Ovary (tissue), 7 donors: ENCODE measurements at regions not wholly inside any gene's neighbourhood (a gene's known extent, or its start where the extent isn't known, plus 50 kb on each side); places are given as distances from the start of the nearest gene placed in this dataset.

ENCODE experiments used
- DNase-seq, 5 donors: peaks; one replicate each; pipeline ENCODE4 v3.0.0-alpha.2; 2019 to 2020
- H3K27ac ChIP-seq, 2 donors: fragments of 200-600 bp; one replicate each; pipeline versions ENCODE4 v1.5.1 to v1.8.0; 2019 to 2022
- H3K27me3 ChIP-seq: fragments of 200-600 bp; one replicate; pipeline ENCODE4 v1.8.0; 2022
- H3K36me3 ChIP-seq: fragments of 200-600 bp; sonication (generic); one replicate; pipeline ENCODE4 v1.5.1; 2019
- H3K4me1 ChIP-seq: one replicate; pipeline ENCODE4 v1.8.1; 2013; ENCODE audit warnings: mild to moderate bottlenecking, moderate library complexity; ENCODE audit not compliant: insufficient read depth
- H3K4me3 ChIP-seq: fragments of 200-600 bp; sonication (generic); one replicate; pipeline ENCODE4 v1.5.1; 2017
- H3K9me3 ChIP-seq, 2 donors: fragments of 200-600 bp in 1 of 2; sonication (generic) in 1 of 2; one replicate each; pipeline versions ENCODE4 v1.5.1 to v1.8.1; 2013 to 2019; ENCODE audit warnings: mild to moderate bottlenecking in 1 of 2, moderate library complexity in 1 of 2
- CTCF ChIP-seq, 3 donors: fragments of 450-650 bp in 2 of 3; fragments of 200-600 bp in 1 of 3; IDR thresholded peaks; one replicate each; pipeline versions ENCODE4 v1.5.1 to v1.8.0; 2016 to 2022; ENCODE audit warnings: antibody characterized with exemption in 3 of 3, mild to moderate bottlenecking in 1 of 3
- EP300 ChIP-seq: sonication (generic); formaldehyde crosslinking; IDR thresholded peaks from one replicate; pipeline ENCODE4 v1.6.1; 2017; ENCODE audit warnings: antibody characterized with exemption
- POLR2A ChIP-seq: fragments of 450-650 bp; IDR thresholded peaks from one replicate; pipeline ENCODE4 v1.6.1; 2017; ENCODE audit warnings: antibody characterized with exemption, mild to moderate bottlenecking, moderate library complexity
- WGBS, 3 donors: extraction: QIAGEN DNeasy Blood & Tissue Kit in 1 of 3; methylation state at CpG; one replicate each; pipeline versions ENCODE4 v1.1.5 to v1.1.7; 2013 to 2017; 5-methylcytosine and 5-hydroxymethylcytosine counted together
- intact Hi-C, 4 donors: fragments of 100-400 bp; cut with DNase I; formaldehyde crosslinking; loops; one replicate each; pipeline versions ENCODE4 v1.11.0 to v1.15.1; 2022 to 2023
- donor health status: DM: no; HTN: no; CAD: no; lungs with moderate emphysema.
- donor health status: DM: no; HTN: no; CAD: no.
- donor health status: Bipolar disorder and iron deficiency.
- donor health status: DM: no; HTN: no; CAD: no.
- donor health status: DM: yes; HTN: yes; CAD: no.

DNA sequence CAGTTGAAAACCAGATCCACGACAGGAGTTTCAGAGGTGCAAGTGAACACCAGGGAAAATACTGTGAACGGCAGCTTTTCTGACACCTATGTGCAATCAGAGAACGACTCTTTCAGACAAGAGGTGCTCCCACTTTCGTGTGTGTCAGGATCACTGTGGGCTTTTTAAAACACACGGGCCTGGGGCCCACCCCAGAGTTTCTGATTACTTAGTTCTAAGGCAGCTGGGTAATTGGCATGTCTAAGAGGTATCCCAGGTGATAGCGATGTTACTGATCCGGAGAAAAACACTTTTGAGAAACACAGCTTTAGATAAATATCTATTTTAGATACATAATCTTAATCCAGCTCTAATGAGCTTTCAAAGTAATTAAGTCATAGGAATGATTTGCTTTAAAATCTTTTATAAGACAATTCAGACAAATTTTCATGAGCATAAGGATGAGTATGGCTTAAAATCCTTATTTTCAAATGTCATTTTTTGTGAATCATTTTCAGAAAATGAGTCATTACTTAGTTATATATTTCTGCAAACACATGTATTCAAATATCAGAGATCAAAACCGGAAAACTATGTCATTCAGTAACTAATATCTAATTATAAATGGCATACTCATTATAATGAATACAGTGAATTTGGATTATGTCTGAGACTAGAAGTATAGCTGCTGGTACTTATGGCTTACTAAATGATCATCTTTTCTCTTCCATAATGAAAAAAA lies 217.9 kb upstream of the PSMD7 start:
- Histone ChIP-seq H3K36me3 (no peaks in the 10 kb centered on the region), H3K27me3 (no peaks in the 10 kb centered on the region), H3K4me3 (no peak overlapping the region), H3K4me1 (no peaks in the 10 kb centered on the region), H3K27ac (no peak overlapping the region), H3K9me3 (no peaks in the 10 kb centered on the region)
- intact Hi-C loops, result no loop called here
- no peak for DNase-seq
- 71 to 73% (median 72%) methylated on average over 8 of the region's 8 CpGs for WGBS, 3 donors
- TF ChIP-seq EP300 (no peak), POLR2A (no peak), CTCF (IDR thresholded peaks at IDR 0.05) (no peak)

DNA sequence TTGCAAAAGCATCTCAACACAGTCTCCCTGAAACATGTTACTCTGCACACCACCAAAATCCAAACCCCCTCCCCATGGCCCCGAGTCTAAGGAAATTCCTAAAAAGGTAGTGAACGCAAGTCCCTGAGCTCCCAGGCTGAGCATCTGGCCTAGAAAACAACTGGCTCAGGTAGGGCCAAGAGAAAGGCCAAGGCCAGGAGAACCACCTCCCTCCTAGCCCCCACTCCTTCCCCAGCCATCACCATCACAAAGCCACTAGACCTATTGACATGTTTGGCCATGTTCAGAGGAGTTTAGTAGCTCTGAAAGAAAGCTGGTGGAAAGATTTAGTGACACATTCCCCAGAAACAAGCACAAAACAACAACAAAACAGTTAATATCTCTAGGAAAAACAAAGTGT lies 220.0 kb upstream of the PSMD7 start:
- TF ChIP-seq CTCF (IDR thresholded peaks at IDR 0.05), result no peak
- TF ChIP-seq POLR2A, result no peak
- TF ChIP-seq EP300, result no peak
- Histone ChIP-seq H3K27ac (no peak overlapping the region), H3K4me3 (no peak overlapping the region), H3K4me1 (no peaks in the 10 kb centered on the region), H3K9me3 (no peaks in the 10 kb centered on the region), H3K36me3 (no peaks in the 10 kb centered on the region), H3K27me3 (no peaks in the 10 kb centered on the region)
- intact Hi-C loops, result no loop called here
- whole genome bisulfite sequencing, 3 donors, result 80 to 86% (median 81%) methylated on average over 2 of the region's 2 CpGs
- DNase-seq, result no peak

- H3K4me1 ChIP-seq, result no peaks in the 10 kb centered on the region
- TF ChIP-seq CTCF (IDR thresholded peaks at IDR 0.05), result no peak
- no peak for TF ChIP-seq EP300
- no peak for TF ChIP-seq POLR2A
Observed at GRCh38 chr16:74075393-74075792, 221.2 kb upstream of the PSMD7 start.

GRCh38 chr16:74073456-74073855 lies 223.2 kb upstream of the PSMD7 start:
- Histone ChIP-seq H3K27me3 (no peaks in the 10 kb centered on the region), H3K36me3 (no peaks in the 10 kb centered on the region), H3K9me3 (no peaks in the 10 kb centered on the region), H3K4me3 (no peak overlapping the region), H3K4me1 (no peaks in the 10 kb centered on the region), H3K27ac (no peak overlapping the region)
- intact Hi-C loops, result no loop called here
- TF ChIP-seq CTCF (IDR thresholded peaks at IDR 0.05), result no peak
- TF ChIP-seq POLR2A, result no peak
- no peak for TF ChIP-seq EP300
- DNase-seq, result no peak
- 79 to 90% (median 83%) methylated on average over 3 of the region's 3 CpGs for WGBS, 3 donors

More at GRCh38 chr16:74075393-74075792, 221.2 kb upstream of the PSMD7 start:
- 85 to 91% (median 90%) methylated on average over 4 of the region's 4 CpGs for WGBS, 3 donors
- H3K4me3 ChIP-seq, result no peak overlapping the region
- no peak for DNase-seq
- no peaks in the 10 kb centered on the region for H3K9me3 ChIP-seq
- H3K27me3 ChIP-seq, result no peaks in the 10 kb centered on the region
- intact Hi-C loops, result no loop called here
- no peak overlapping the region for H3K27ac ChIP-seq
- no peaks in the 10 kb centered on the region for H3K36me3 ChIP-seq
